GM23248 (cell line): ENCODE measurements at regions not wholly inside any gene's neighbourhood (a gene's known extent, or its start where the extent isn't known, plus 50 kb on each side); places are given as distances from the start of the nearest gene placed in this dataset.

Source experiments
- EZH2 ChIP-seq: fragments of 200-600 bp; sonication (generic); IDR thresholded peaks from 2 replicates; pipeline ENCODE4 v1.6.1; 2018; ENCODE audit warnings: antibody characterized with exemption, mild to moderate bottlenecking; ENCODE audit not compliant: insufficient read depth, poor library complexity, severe bottlenecking
- EZH2phosphoT487 ChIP-seq: fragments of 200-600 bp; sonication (generic); IDR thresholded peaks from 2 replicates; pipeline ENCODE4 v1.6.1; 2018; ENCODE audit warnings: antibody characterized with exemption, moderate library complexity, mild to moderate bottlenecking, low read depth; ENCODE audit not compliant: insufficient read depth

- no peak for TF ChIP-seq EZH2phosphoT487
- no peak for TF ChIP-seq EZH2
These were observed 438.4 kb upstream of the SPRED2 start for GRCh38 chr2:65870826-65871225.
